ENCODE measurements at regions not wholly inside any gene's neighbourhood (a gene's known extent, or its start where the extent isn't known, plus 50 kb on each side); places are given as distances from the start of the nearest gene placed in this dataset.

GRCh38 chr6:165769401-165769800, 106.4 kb upstream of the PDE10A start:
- no peak for TF ChIP-seq EZH2 (IDR thresholded peaks at IDR 0.05; ENCODE audit: borderline replicate concordance, low read depth, low read length, severe bottlenecking)
- no peak for TF ChIP-seq GATA2 (IDR thresholded peaks at IDR 0.05; ENCODE audit: insufficient read depth, insufficient read length, low read depth, low read length)
- TF ChIP-seq POLR2A (IDR thresholded peaks at IDR 0.05; ENCODE audit: low read depth, low read length): no peak
- TF ChIP-seq MAX (IDR thresholded peaks at IDR 0.05; ENCODE audit: insufficient read depth, insufficient read length): no peak
- TF ChIP-seq CTCF (IDR thresholded peaks at IDR 0.05; ENCODE audit: extremely low read depth in 1 of 2, insufficient read depth in 1 of 2, low read depth in 1 of 2, low read length in 2 of 2): no peak
- TF ChIP-seq MYC (IDR thresholded peaks at IDR 0.05; ENCODE audit: low read depth, low read length): no peak
- TF ChIP-seq FOS (IDR thresholded peaks at IDR 0.05; ENCODE audit: borderline replicate concordance, insufficient read depth, low read length): no peak
- TF ChIP-seq POLR2AphosphoS5 (IDR thresholded peaks at IDR 0.05; ENCODE audit: insufficient read depth, low read depth, low read length): no peak
- no peak for TF ChIP-seq JUN (IDR thresholded peaks at IDR 0.05; ENCODE audit: borderline replicate concordance, insufficient read depth, insufficient read length, low read depth)

More at GRCh38 chr6:165769401-165769800, 106.4 kb upstream of the PDE10A start:
- Histone ChIP-seq H3K79me2 (ENCODE audit: control insufficient read depth, insufficient read depth, low read length) (no peaks in the 10 kb centered on the region), H2AFZ (ENCODE audit: low read depth, low read length) (peak overlapping the region; percentile 69), H3K36me3 (ENCODE audit: control insufficient read depth in 2 of 2, extremely low read depth in 1 of 2, insufficient read depth in 2 of 2, low read length in 2 of 2) (no peaks in the 10 kb centered on the region), H3K9me3 (replicated peaks; ENCODE audit: control insufficient read depth, insufficient read depth, low read length) (no peaks in the 10 kb centered on the region), H3K27ac (ENCODE audit: insufficient read depth, low read depth, low read length) (peak overlapping the region; percentile 82), H3K9me1 (replicated peaks; ENCODE audit: control insufficient read depth, extremely low read depth, insufficient read depth, low read length) (no peaks in the 10 kb centered on the region), H4K20me1 (replicated peaks; ENCODE audit: control insufficient read depth, extremely low read depth, insufficient read depth, low read length) (no peaks in the 10 kb centered on the region), H3K4me1 (ENCODE audit: control insufficient read depth, extremely low read depth, insufficient read depth, low read length) (peaks cover 44% of the 10 kb centered on the region), H3K27me3 (ENCODE audit: control insufficient read depth in 2 of 2, insufficient read depth in 2 of 2, low read length in 2 of 2) (no peaks in the 10 kb centered on the region), H3K4me3 (replicated peaks in 1 of 3; ENCODE audit: insufficient read depth in 1 of 3, low read depth in 1 of 3, low read length in 3 of 3) (no peak overlapping the region), H3K9ac (replicated peaks; ENCODE audit: extremely low read depth, insufficient read depth, low read length) (peak overlapping the region; percentile 63), H3K4me2 (ENCODE audit: insufficient read depth, low read length) (peak overlapping the region; percentile 33)
- intact Hi-C loops (cut with micrococcal nuclease): loop anchor here (5.0 kb wide), 1 partner anchor 462 kb away; the partner anchor contains the start of gene C6orf118
- BruUV-seq (replicated peaks): no TSS peak
- POLR2A ChIA-PET: no interaction called here
- peak; percentile 69 for FAIRE-seq
- CTCF ChIA-PET: interaction anchor here (1.0 to 1.5 kb wide), 4 partner anchors 15 to 329 kb away, joined by 3 to 8 read pairs (median 5); no protein-coding TSS in a partner anchor
- dilution Hi-C loops (cut with MboI; ENCODE audit: extremely low pct_ligation_motif_present, low sequenced_read_pairs): no loop called here
- peak; percentile 82 for DNase-seq (ENCODE audit: low read depth, low spot score)

Data from endothelial cell of umbilical vein (primary cell).